ENCODE measurements at regions not wholly inside any gene's neighbourhood (a gene's known extent, or its start where the extent isn't known, plus 50 kb on each side); places are given as distances from the start of the nearest gene placed in this dataset.
"Not testable (repeated sequence)": the region's sequence is repeated elsewhere in the genome, so short reads cannot be mapped to it uniquely, and the experiment has no call there.

- WGBS (ENCODE audit: insufficient coverage), result 85% methylated on average over 4 of the region's 11 CpGs
- no peaks in the 10 kb centered on the region for H3K9me3 ChIP-seq (ENCODE audit: control extremely low read depth in 1 of 5, control insufficient read depth in 4 of 5, insufficient read depth in 2 of 5, low read depth in 1 of 5, low read length in 4 of 5)
- H3K4me1 ChIP-seq (ENCODE audit: control extremely low read depth in 1 of 4, control insufficient read depth in 4 of 4, insufficient read depth in 4 of 4, low read length in 3 of 4), result peaks cover 20 to 53% (median 31%) of the 10 kb centered on the region in 4 experiments
- no peaks in the 10 kb centered on the region for H3K36me3 ChIP-seq (ENCODE audit: control insufficient read depth in 4 of 4, insufficient read depth in 4 of 4, low read length in 3 of 4)
- no peaks in the 10 kb centered on the region for H3K27me3 ChIP-seq (replicated peaks in 2 of 5; ENCODE audit: control insufficient read depth in 4 of 5, insufficient read depth in 5 of 5, low read length in 4 of 5)
- no peak overlapping the region for H3K27ac ChIP-seq (ENCODE audit: insufficient read depth in 1 of 2, low read depth in 1 of 2, low read length in 2 of 2, poor library complexity in 1 of 2, severe bottlenecking in 2 of 2)
- ChIA-PET POLR2A (no interaction called here), CTCF (interaction anchor here (0.9 to 3.4 kb wide), 6 partner anchors 10 to 288 kb away, joined by 3 to 14 read pairs (median 4); no protein-coding TSS in a partner anchor)
- no peak overlapping the region for H3K4me3 ChIP-seq (ENCODE audit: control insufficient read depth in 1 of 7, extremely low read depth in 1 of 7, insufficient read depth in 4 of 7, low read depth in 2 of 7, low read length in 6 of 7)
- no peak for DNase-seq
Measured at GRCh38 chr20:53866794-53867740, 203.3 kb downstream of the BCAS1 start.

GRCh38 chr20:53865901-53866793 is 204.2 kb downstream of the BCAS1 start:
- 0% methylated on average over 2 of the region's 7 CpGs for WGBS (ENCODE audit: insufficient coverage)
- POLR2A ChIA-PET, result interaction anchor here (0.8 kb wide), 1 partner anchor 51 kb away, joined by 4 read pairs; no protein-coding TSS in a partner anchor
- Histone ChIP-seq H3K9me3 (ENCODE audit: control extremely low read depth in 1 of 5, control insufficient read depth in 4 of 5, insufficient read depth in 2 of 5, low read depth in 1 of 5, low read length in 4 of 5) (no peaks in the 10 kb centered on the region), H3K27me3 (replicated peaks in 2 of 5; ENCODE audit: control insufficient read depth in 4 of 5, insufficient read depth in 5 of 5, low read length in 4 of 5) (no peaks in the 10 kb centered on the region), H3K36me3 (ENCODE audit: control insufficient read depth in 4 of 4, insufficient read depth in 4 of 4, low read length in 3 of 4) (no peaks in the 10 kb centered on the region), H3K4me3 (ENCODE audit: control insufficient read depth in 1 of 7, extremely low read depth in 1 of 7, insufficient read depth in 4 of 7, low read depth in 2 of 7, low read length in 6 of 7) (peak overlapping the region in 3 of 7 experiments; percentile 19 to 58 (median 53)), H3K27ac (ENCODE audit: insufficient read depth in 1 of 2, low read depth in 1 of 2, low read length in 2 of 2, poor library complexity in 1 of 2, severe bottlenecking in 2 of 2) (no peak overlapping the region), H3K4me1 (ENCODE audit: control extremely low read depth in 1 of 4, control insufficient read depth in 4 of 4, insufficient read depth in 4 of 4, low read length in 3 of 4) (peaks cover 16 to 44% (median 26%) of the 10 kb centered on the region in 4 experiments)
- CTCF ChIA-PET, result interaction anchor here (0.9 to 3.4 kb wide), 8 partner anchors 9 to 288 kb away, joined by 3 to 14 read pairs (median 3); no protein-coding TSS in a partner anchor
- peak in 2 of 3 donors; percentile 33 to 48 for DNase-seq

GRCh38 chr20:53864765-53865683 is 205.4 kb downstream of the BCAS1 start:
- Histone ChIP-seq H3K4me3 (ENCODE audit: control insufficient read depth in 1 of 7, extremely low read depth in 1 of 7, insufficient read depth in 4 of 7, low read depth in 2 of 7, low read length in 6 of 7) (peak overlapping the region in 1 of 7 experiments; percentile 53), H3K4me1 (ENCODE audit: control extremely low read depth in 1 of 4, control insufficient read depth in 4 of 4, insufficient read depth in 4 of 4, low read length in 3 of 4) (peaks cover 12 to 35% (median 19%) of the 10 kb centered on the region in 4 experiments)
- H3K27ac ChIP-seq (ENCODE audit: insufficient read depth in 1 of 2, low read depth in 1 of 2, low read length in 2 of 2, poor library complexity in 1 of 2, severe bottlenecking in 2 of 2); H3K9me3 ChIP-seq (ENCODE audit: control extremely low read depth in 1 of 5, control insufficient read depth in 4 of 5, insufficient read depth in 2 of 5, low read depth in 1 of 5, low read length in 4 of 5); H3K27me3 ChIP-seq (replicated peaks in 2 of 5; ENCODE audit: control insufficient read depth in 4 of 5, insufficient read depth in 5 of 5, low read length in 4 of 5); DNase-seq; H3K36me3 ChIP-seq (ENCODE audit: control insufficient read depth in 4 of 4, insufficient read depth in 4 of 4, low read length in 3 of 4): not testable (repeated sequence)
- CTCF ChIA-PET, result interaction anchor here (0.9 to 3.4 kb wide), 6 partner anchors 13 to 287 kb away, joined by 3 to 14 read pairs (median 4); no protein-coding TSS in a partner anchor
- 97% methylated on average over 5 of the region's 13 CpGs for WGBS (ENCODE audit: insufficient coverage)
- POLR2A ChIA-PET, result interaction anchor here (0.8 kb wide), 1 partner anchor 52 kb away, joined by 4 read pairs; no protein-coding TSS in a partner anchor

- H3K36me3 ChIP-seq (ENCODE audit: control insufficient read depth in 4 of 4, insufficient read depth in 4 of 4, low read length in 3 of 4); POLR2A ChIA-PET; H3K9me3 ChIP-seq (ENCODE audit: control extremely low read depth in 1 of 5, control insufficient read depth in 4 of 5, insufficient read depth in 2 of 5, low read depth in 1 of 5, low read length in 4 of 5); H3K4me3 ChIP-seq (ENCODE audit: control insufficient read depth in 1 of 7, extremely low read depth in 1 of 7, insufficient read depth in 4 of 7, low read depth in 2 of 7, low read length in 6 of 7); H3K27ac ChIP-seq (ENCODE audit: insufficient read depth in 1 of 2, low read depth in 1 of 2, low read length in 2 of 2, poor library complexity in 1 of 2, severe bottlenecking in 2 of 2); H3K27me3 ChIP-seq (replicated peaks in 2 of 5; ENCODE audit: control insufficient read depth in 4 of 5, insufficient read depth in 5 of 5, low read length in 4 of 5); DNase-seq: not testable (repeated sequence)
- CTCF ChIA-PET, result interaction anchor here (0.7 to 3.4 kb wide), 5 partner anchors 12 to 235 kb away, joined by 3 to 14 read pairs (median 4); no protein-coding TSS in a partner anchor
- 100% methylated on average over 1 of the region's 10 CpGs for WGBS (ENCODE audit: insufficient coverage)
- peaks cover 7 to 28% (median 16%) of the 10 kb centered on the region in 4 experiments for H3K4me1 ChIP-seq (ENCODE audit: control extremely low read depth in 1 of 4, control insufficient read depth in 4 of 4, insufficient read depth in 4 of 4, low read length in 3 of 4)
Measured at GRCh38 chr20:53863923-53864641, 206.3 kb downstream of the BCAS1 start.

- H3K27ac ChIP-seq (ENCODE audit: insufficient read depth in 1 of 2, low read depth in 1 of 2, low read length in 2 of 2, poor library complexity in 1 of 2, severe bottlenecking in 2 of 2); POLR2A ChIA-PET; H3K27me3 ChIP-seq (replicated peaks in 2 of 5; ENCODE audit: control insufficient read depth in 4 of 5, insufficient read depth in 5 of 5, low read length in 4 of 5); DNase-seq; H3K4me3 ChIP-seq (ENCODE audit: control insufficient read depth in 1 of 7, extremely low read depth in 1 of 7, insufficient read depth in 4 of 7, low read depth in 2 of 7, low read length in 6 of 7); H3K36me3 ChIP-seq (ENCODE audit: control insufficient read depth in 4 of 4, insufficient read depth in 4 of 4, low read length in 3 of 4); H3K9me3 ChIP-seq (ENCODE audit: control extremely low read depth in 1 of 5, control insufficient read depth in 4 of 5, insufficient read depth in 2 of 5, low read depth in 1 of 5, low read length in 4 of 5): not testable (repeated sequence)
- 100% methylated on average over 1 of the region's 3 CpGs for WGBS (ENCODE audit: insufficient coverage)
- CTCF ChIA-PET, result interaction anchor here (0.7 to 3.4 kb wide), 4 partner anchors 12 to 234 kb away, joined by 3 to 14 read pairs (median 4); no protein-coding TSS in a partner anchor
- peaks cover 7 to 28% (median 16%) of the 10 kb centered on the region in 4 experiments for H3K4me1 ChIP-seq (ENCODE audit: control extremely low read depth in 1 of 4, control insufficient read depth in 4 of 4, insufficient read depth in 4 of 4, low read length in 3 of 4)
Measured at GRCh38 chr20:53863535-53863922, 206.9 kb downstream of the BCAS1 start.
